Ovary (tissue), 3 donors: ENCODE measurements at regions not wholly inside any gene's neighbourhood (a gene's known extent, or its start where the extent isn't known, plus 50 kb on each side); places are given as distances from the start of the nearest gene placed in this dataset.

Source experiments
- CTCF ChIP-seq, 3 donors: fragments of 450-650 bp in 2 of 3; fragments of 200-600 bp in 1 of 3; IDR thresholded peaks; one replicate each; pipeline versions ENCODE4 v1.5.1 to v1.8.0; 2016 to 2022; ENCODE audit warnings: antibody characterized with exemption in 3 of 3, mild to moderate bottlenecking in 1 of 3
- EP300 ChIP-seq: sonication (generic); formaldehyde crosslinking; IDR thresholded peaks from one replicate; pipeline ENCODE4 v1.6.1; 2017; ENCODE audit warnings: antibody characterized with exemption
- POLR2A ChIP-seq: fragments of 450-650 bp; IDR thresholded peaks from one replicate; pipeline ENCODE4 v1.6.1; 2017; ENCODE audit warnings: antibody characterized with exemption, mild to moderate bottlenecking, moderate library complexity
- donor health status: DM: no; HTN: no; CAD: no.

- TF ChIP-seq CTCF (IDR thresholded peaks at IDR 0.05) = no peak
- no peak for TF ChIP-seq POLR2A
- TF ChIP-seq EP300 = no peak
Measured at GRCh38 chr14:39558525-39558924, 126.3 kb upstream of the FBXO33 start.
